NCI-H1694 treated with DMSO at 0.1 percent for 48 hours (cell line): ENCODE measurements at regions not wholly inside any gene's neighbourhood (a gene's known extent, or its start where the extent isn't known, plus 50 kb on each side); places are given as distances from the start of the nearest gene placed in this dataset.
A peak's percentile ranks its signal among the peaks of the same experiment; 100 is the strongest.
"Not testable (repeated sequence)": the region's sequence is repeated elsewhere in the genome, so short reads cannot be mapped to it uniquely, and the experiment has no call there.

Experiments
- DNase-seq: peaks from one replicate; lab custom pipeline; 2025; lab: John Stamatoyannopoulos, UW

GRCh38 chr12:73210548-73211204 lies 938.5 kb downstream of the TRHDE start:
- no peak for DNase-seq

- DNase-seq: no peak
Observed at GRCh38 chr12:73220951-73221350, 948.8 kb downstream of the TRHDE start.

GRCh38 chr12:73221398-73221797 lies 949.2 kb downstream of the TRHDE start:
- DNase-seq: no peak

- no peak for DNase-seq
Observed at GRCh38 chr12:73221836-73222235, 949.7 kb downstream of the TRHDE start.

- DNase-seq: no peak
Observed at GRCh38 chr12:73225371-73225937, 953.3 kb downstream of the TRHDE start.

GRCh38 chr12:73225941-73226340 lies 953.8 kb downstream of the TRHDE start:
- DNase-seq: no peak

- DNase-seq: no peak
Observed at GRCh38 chr12:73226593-73226992, 954.4 kb downstream of the TRHDE start.

- DNase-seq: not testable (repeated sequence)
Observed at GRCh38 chr12:73228828-73229227, 956.7 kb downstream of the TRHDE start.

- no peak for DNase-seq
Observed at GRCh38 chr12:73235387-73235786, 963.2 kb downstream of the TRHDE start.

GRCh38 chr12:73240110-73240509 lies 967.9 kb downstream of the TRHDE start:
- DNase-seq: no peak

GRCh38 chr12:73262788-73263381 lies 990.7 kb downstream of the TRHDE start:
- no peak for DNase-seq

GRCh38 chr12:73266206-73266605 lies 994.0 kb downstream of the TRHDE start:
- DNase-seq: no peak

- no peak for DNase-seq
Observed at GRCh38 chr12:73274976-73275375, 1002.8 kb downstream of the TRHDE start.

GRCh38 chr12:73277971-73278370 lies 1005.8 kb downstream of the TRHDE start:
- no peak for DNase-seq

GRCh38 chr12:73301530-73301929 lies 1029.4 kb downstream of the TRHDE start:
- DNase-seq: no peak

GRCh38 chr12:73307260-73307659 lies 1035.1 kb downstream of the TRHDE start:
- DNase-seq: no peak

- peak; percentile 1 for DNase-seq
Observed at GRCh38 chr12:73308079-73308478, 1035.9 kb downstream of the TRHDE start.

GRCh38 chr12:73308747-73309146 lies 1036.6 kb downstream of the TRHDE start:
- no peak for DNase-seq

GRCh38 chr12:73321319-73321718 lies 1049.1 kb downstream of the TRHDE start:
- DNase-seq: no peak

- DNase-seq: no peak
Observed at GRCh38 chr12:73321776-73322175, 1049.6 kb downstream of the TRHDE start.

- no peak for DNase-seq
Observed at GRCh38 chr12:73330584-73331351, 1058.6 kb downstream of the TRHDE start.

- DNase-seq: no peak
Observed at GRCh38 chr12:73341559-73342247, 1069.5 kb downstream of the TRHDE start.
